ENCODE measurements at regions not wholly inside any gene's neighbourhood (a gene's known extent, or its start where the extent isn't known, plus 50 kb on each side); places are given as distances from the start of the nearest gene placed in this dataset.

DNA sequence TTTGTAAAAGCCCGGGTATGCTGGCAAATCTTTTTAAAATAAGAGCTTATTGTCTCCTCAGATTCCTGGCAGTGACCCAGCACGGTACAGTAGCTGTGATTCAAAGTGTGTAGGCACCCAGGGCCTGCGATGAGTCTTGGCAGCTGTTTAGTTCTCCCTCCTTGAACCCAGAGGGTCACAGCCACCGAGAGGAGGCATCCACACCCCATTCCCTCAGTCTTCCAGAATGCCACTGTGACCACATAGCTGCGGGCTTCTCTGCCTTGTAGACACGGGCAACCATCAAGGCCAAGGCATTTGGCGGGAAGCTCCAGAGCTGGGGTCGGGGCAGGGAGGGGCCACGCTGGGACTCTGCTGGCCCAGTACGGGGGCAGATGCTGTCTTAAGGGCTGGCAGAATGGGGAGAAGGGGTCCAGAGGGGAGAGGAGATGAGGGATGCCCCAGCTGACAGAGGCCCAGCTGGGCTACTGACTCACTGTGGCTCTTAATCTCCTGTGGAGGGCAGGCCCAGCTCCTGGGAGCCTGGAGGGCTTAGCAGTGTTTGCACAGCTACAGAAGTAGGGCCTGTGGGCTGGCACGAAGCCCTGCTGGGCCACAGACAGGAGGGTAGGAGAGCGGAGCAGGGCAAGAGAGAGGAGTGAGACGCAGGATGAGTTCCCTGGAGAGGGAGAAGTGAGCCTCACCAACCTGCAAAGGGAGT is 68.8 kb upstream of the DLG1 start:
- H3K9me3 ChIP-seq (ENCODE audit: control insufficient read depth, insufficient read depth, low read length) = no peaks in the 10 kb centered on the region
- no peaks in the 10 kb centered on the region for H3K36me3 ChIP-seq (ENCODE audit: control insufficient read depth, low read length)
- TF ChIP-seq, protein P1, sequence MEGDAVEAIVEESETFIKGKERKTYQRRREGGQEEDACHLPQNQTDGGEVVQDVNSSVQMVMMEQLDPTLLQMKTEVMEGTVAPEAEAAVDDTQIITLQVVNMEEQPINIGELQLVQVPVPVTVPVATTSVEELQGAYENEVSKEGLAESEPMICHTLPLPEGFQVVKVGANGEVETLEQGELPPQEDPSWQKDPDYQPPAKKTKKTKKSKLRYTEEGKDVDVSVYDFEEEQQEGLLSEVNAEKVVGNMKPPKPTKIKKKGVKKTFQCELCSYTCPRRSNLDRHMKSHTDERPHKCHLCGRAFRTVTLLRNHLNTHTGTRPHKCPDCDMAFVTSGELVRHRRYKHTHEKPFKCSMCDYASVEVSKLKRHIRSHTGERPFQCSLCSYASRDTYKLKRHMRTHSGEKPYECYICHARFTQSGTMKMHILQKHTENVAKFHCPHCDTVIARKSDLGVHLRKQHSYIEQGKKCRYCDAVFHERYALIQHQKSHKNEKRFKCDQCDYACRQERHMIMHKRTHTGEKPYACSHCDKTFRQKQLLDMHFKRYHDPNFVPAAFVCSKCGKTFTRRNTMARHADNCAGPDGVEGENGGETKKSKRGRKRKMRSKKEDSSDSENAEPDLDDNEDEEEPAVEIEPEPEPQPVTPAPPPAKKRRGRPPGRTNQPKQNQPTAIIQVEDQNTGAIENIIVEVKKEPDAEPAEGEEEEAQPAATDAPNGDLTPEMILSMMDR (IDR thresholded peaks at IDR 0.05; ENCODE audit: low read depth, low read length, poor library complexity, severe bottlenecking) = no peak
- no peak for TF ChIP-seq EZH2phosphoT487 (IDR thresholded peaks at IDR 0.05; ENCODE audit: borderline replicate concordance, low read length)
- H3K79me2 ChIP-seq (ENCODE audit: control insufficient read depth, low read length) = no peaks in the 10 kb centered on the region
- no peak overlapping the region for H3K27ac ChIP-seq (ENCODE audit: low read depth, low read length)
- no peaks in the 10 kb centered on the region for H3K4me1 ChIP-seq (ENCODE audit: control insufficient read depth, low read length)
- H3F3A ChIP-seq (ENCODE audit: control insufficient read depth, insufficient read depth) = no peaks in the 10 kb centered on the region
- peaks cover 26% of the 10 kb centered on the region; the same call in 1 of the 2 replicates for H3K27me3 ChIP-seq (ENCODE audit: control insufficient read depth, low read length)
- no peaks in the 10 kb centered on the region for H3K9me2 ChIP-seq (replicated peaks; ENCODE audit: control insufficient read depth, low read length)
- H3K4me3 ChIP-seq (ENCODE audit: low read length) = no peak overlapping the region
- no peaks in the 10 kb centered on the region for H4K20me1 ChIP-seq (ENCODE audit: control insufficient read depth, insufficient read depth, low read depth, low read length)
- no peak overlapping the region for H3K4me2 ChIP-seq (ENCODE audit: low read length)

DNA sequence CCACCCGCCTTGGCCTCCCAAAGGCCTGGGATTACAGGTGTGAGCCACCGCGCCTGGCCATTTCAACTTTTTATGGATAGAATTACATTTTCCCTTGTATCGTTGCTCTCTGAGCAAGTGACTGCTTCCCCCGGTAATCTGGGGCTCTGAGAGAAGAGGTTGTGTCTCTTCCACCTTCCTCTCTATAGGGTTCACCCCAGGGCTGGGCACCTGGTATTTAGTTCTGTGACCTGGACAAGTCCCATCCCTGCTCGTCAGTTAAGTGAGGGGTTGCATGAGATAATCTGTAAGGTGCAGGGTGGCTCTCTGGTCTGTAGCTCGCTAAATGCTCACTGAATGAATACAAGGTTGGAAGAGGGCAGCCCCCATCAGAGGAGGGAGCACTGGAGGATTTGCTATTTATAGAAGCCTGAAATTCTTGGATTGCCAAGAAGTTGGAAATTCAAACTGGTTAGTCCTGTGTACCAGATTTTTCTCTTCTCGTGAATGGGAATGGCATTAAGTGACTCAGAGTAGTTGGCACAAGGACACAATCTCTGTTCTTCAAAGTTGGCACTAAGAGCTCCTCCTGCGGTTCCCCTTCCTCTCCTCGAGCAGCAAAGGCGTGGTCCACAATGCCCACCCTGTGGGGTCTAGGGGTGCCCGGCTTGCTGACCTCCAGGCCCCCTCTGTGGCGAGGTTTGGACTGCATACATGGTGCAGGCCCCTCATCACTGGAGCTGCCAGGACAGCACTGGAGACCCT is 68.1 kb upstream of the DLG1 start:
- H3K4me3 ChIP-seq (ENCODE audit: low read length) = no peak overlapping the region
- H3K4me2 ChIP-seq (ENCODE audit: low read length) = no peak overlapping the region
- peaks cover 20% of the 10 kb centered on the region; the same call in 1 of the 2 replicates for H3K27me3 ChIP-seq (ENCODE audit: control insufficient read depth, low read length)
- no peaks in the 10 kb centered on the region for H3F3A ChIP-seq (ENCODE audit: control insufficient read depth, insufficient read depth)
- H3K27ac ChIP-seq (ENCODE audit: low read depth, low read length) = no peak overlapping the region
- no peaks in the 10 kb centered on the region for H3K9me3 ChIP-seq (ENCODE audit: control insufficient read depth, insufficient read depth, low read length)
- no peaks in the 10 kb centered on the region for H3K9me2 ChIP-seq (replicated peaks; ENCODE audit: control insufficient read depth, low read length)
- no peaks in the 10 kb centered on the region for H3K79me2 ChIP-seq (ENCODE audit: control insufficient read depth, low read length)
- no peaks in the 10 kb centered on the region for H3K4me1 ChIP-seq (ENCODE audit: control insufficient read depth, low read length)
- no peaks in the 10 kb centered on the region for H4K20me1 ChIP-seq (ENCODE audit: control insufficient read depth, insufficient read depth, low read depth, low read length)
- H3K36me3 ChIP-seq (ENCODE audit: control insufficient read depth, low read length) = no peaks in the 10 kb centered on the region
- TF ChIP-seq, protein P1 (IDR thresholded peaks at IDR 0.05; ENCODE audit: low read depth, low read length, poor library complexity, severe bottlenecking) = no peak
- no peak for TF ChIP-seq EZH2phosphoT487 (IDR thresholded peaks at IDR 0.05; ENCODE audit: borderline replicate concordance, low read length)

DNA sequence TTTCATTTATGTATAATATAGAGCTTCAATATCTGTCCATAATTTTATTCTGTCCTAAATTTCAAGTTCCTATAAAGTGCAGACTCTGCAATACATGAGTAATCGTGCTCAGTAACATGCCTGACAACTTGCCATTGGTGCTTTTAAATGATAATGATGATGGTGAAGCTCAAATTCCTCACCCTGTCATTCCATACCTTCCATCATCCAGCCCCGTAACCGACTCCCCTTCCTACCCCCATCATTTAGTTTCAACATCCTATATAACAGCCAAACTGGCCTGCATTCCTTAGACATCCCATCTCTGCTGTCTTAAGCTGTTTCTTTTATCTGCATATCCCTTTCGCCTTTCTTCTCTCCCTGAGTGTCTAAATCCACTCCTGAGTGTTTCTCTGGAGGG is 67.2 kb upstream of the DLG1 start:
- H3K9me3 ChIP-seq (ENCODE audit: control insufficient read depth, insufficient read depth, low read length) = peaks cover 1% of the 10 kb centered on the region
- no peaks in the 10 kb centered on the region for H3K4me1 ChIP-seq (ENCODE audit: control insufficient read depth, low read length)
- H3K4me3 ChIP-seq (ENCODE audit: low read length) = no peak overlapping the region
- no peak for TF ChIP-seq EZH2phosphoT487 (IDR thresholded peaks at IDR 0.05; ENCODE audit: borderline replicate concordance, low read length)
- TF ChIP-seq, protein P1 (IDR thresholded peaks at IDR 0.05; ENCODE audit: low read depth, low read length, poor library complexity, severe bottlenecking) = no peak
- no peaks in the 10 kb centered on the region for H3K79me2 ChIP-seq (ENCODE audit: control insufficient read depth, low read length)
- no peaks in the 10 kb centered on the region for H4K20me1 ChIP-seq (ENCODE audit: control insufficient read depth, insufficient read depth, low read depth, low read length)
- H3K9me2 ChIP-seq (replicated peaks; ENCODE audit: control insufficient read depth, low read length) = no peaks in the 10 kb centered on the region
- no peaks in the 10 kb centered on the region for H3F3A ChIP-seq (ENCODE audit: control insufficient read depth, insufficient read depth)
- H3K36me3 ChIP-seq (ENCODE audit: control insufficient read depth, low read length) = no peaks in the 10 kb centered on the region
- H3K4me2 ChIP-seq (ENCODE audit: low read length) = no peak overlapping the region
- H3K27me3 ChIP-seq (ENCODE audit: control insufficient read depth, low read length) = peaks cover 18% of the 10 kb centered on the region; the same call in 1 of the 2 replicates
- H3K27ac ChIP-seq (ENCODE audit: low read depth, low read length) = no peak overlapping the region
